ENCODE measurements at regions not wholly inside any gene's neighbourhood (a gene's known extent, or its start where the extent isn't known, plus 50 kb on each side); places are given as distances from the start of the nearest gene placed in this dataset.
"Not testable (repeated sequence)": the region's sequence is repeated elsewhere in the genome, so short reads cannot be mapped to it uniquely, and the experiment has no call there.

- TF ChIP-seq ZFX (IDR thresholded peaks at IDR 0.05) (no peak), CTCF (conservative IDR thresholded peaks at IDR 0.05) (no peak)
- no peak overlapping the region for H3K27ac ChIP-seq
Measured at GRCh38 chr9:81430727-81431126, 258.6 kb downstream of the TLE1 start.

- TF ChIP-seq ZFX (IDR thresholded peaks at IDR 0.05) (no peak), CTCF (conservative IDR thresholded peaks at IDR 0.05) (no peak)
Measured at GRCh38 chr9:81427870-81428269, 261.5 kb downstream of the TLE1 start.

GRCh38 chr9:81424431-81424830 is 264.9 kb downstream of the TLE1 start:
- no peak for TF ChIP-seq ZFX (IDR thresholded peaks at IDR 0.05)
- H3K27ac ChIP-seq: no peak overlapping the region

More at GRCh38 chr9:81427870-81428269, 261.5 kb downstream of the TLE1 start:
- no peak overlapping the region for H3K27ac ChIP-seq

GRCh38 chr9:81423589-81424326 is 265.6 kb downstream of the TLE1 start:
- TF ChIP-seq CTCF (conservative IDR thresholded peaks at IDR 0.05): no peak
- no peak for TF ChIP-seq ZFX (IDR thresholded peaks at IDR 0.05)
- H3K27ac ChIP-seq: no peak overlapping the region

- H3K27ac ChIP-seq: not testable (repeated sequence)
Measured at GRCh38 chr9:81421090-81421489, 268.3 kb downstream of the TLE1 start.

GRCh38 chr9:81420024-81420423 is 269.3 kb downstream of the TLE1 start:
- no peak overlapping the region for H3K27ac ChIP-seq
- TF ChIP-seq ZFX (IDR thresholded peaks at IDR 0.05) (no peak), CTCF (conservative IDR thresholded peaks at IDR 0.05) (no peak)

GRCh38 chr9:81417941-81418340 is 271.4 kb downstream of the TLE1 start:
- no peak overlapping the region for H3K27ac ChIP-seq
- TF ChIP-seq ZFX (IDR thresholded peaks at IDR 0.05) (no peak), CTCF (conservative IDR thresholded peaks at IDR 0.05) (no peak)

- peak overlapping the region; percentile 36; the same call in 1 of the 2 replicates for H3K27ac ChIP-seq
Measured at GRCh38 chr9:81417299-81417675, 272.1 kb downstream of the TLE1 start.

More at GRCh38 chr9:81417299-81417675, 272.1 kb downstream of the TLE1 start:
- TF ChIP-seq ZFX (IDR thresholded peaks at IDR 0.05) (no peak), CTCF (conservative IDR thresholded peaks at IDR 0.05) (no peak)

Data from C4-2B (cell line).